ENCODE measurements at regions not wholly inside any gene's neighbourhood (a gene's known extent, or its start where the extent isn't known, plus 50 kb on each side); places are given as distances from the start of the nearest gene placed in this dataset.

DNA sequence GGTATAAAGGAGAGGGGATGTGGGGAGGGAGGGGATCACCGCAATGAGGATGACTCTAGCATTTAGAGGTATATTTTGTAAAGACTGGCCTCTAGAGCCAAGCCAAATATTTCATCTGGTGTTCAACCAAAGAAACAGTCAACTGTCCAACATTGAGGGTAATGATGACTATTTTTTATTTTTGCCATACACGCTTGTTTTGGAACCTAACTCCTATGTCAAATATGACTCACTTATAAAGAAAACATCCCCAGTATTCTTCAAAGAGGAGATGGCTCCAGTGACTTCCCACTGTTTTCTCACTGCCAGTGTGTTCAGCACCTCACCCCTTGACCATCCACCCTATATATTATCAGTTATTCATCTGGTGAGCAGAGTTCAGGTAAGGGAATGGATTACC lies 77.3 kb downstream of the WNT5A start:
- no peak for TF ChIP-seq TAF1 (IDR thresholded peaks at IDR 0.05; ENCODE audit: borderline replicate concordance, insufficient read depth, low read length)
- TF ChIP-seq POLR2AphosphoS5 (IDR thresholded peaks at IDR 0.05; ENCODE audit: low read depth, low read length) = no peak
- no peak for TF ChIP-seq SIN3A (IDR thresholded peaks at IDR 0.05; ENCODE audit: borderline replicate concordance, insufficient read depth, low read length)
